ENCODE measurements at regions not wholly inside any gene's neighbourhood (a gene's known extent, or its start where the extent isn't known, plus 50 kb on each side); places are given as distances from the start of the nearest gene placed in this dataset.
"Not testable (repeated sequence)": the region's sequence is repeated elsewhere in the genome, so short reads cannot be mapped to it uniquely, and the experiment has no call there.

DNA sequence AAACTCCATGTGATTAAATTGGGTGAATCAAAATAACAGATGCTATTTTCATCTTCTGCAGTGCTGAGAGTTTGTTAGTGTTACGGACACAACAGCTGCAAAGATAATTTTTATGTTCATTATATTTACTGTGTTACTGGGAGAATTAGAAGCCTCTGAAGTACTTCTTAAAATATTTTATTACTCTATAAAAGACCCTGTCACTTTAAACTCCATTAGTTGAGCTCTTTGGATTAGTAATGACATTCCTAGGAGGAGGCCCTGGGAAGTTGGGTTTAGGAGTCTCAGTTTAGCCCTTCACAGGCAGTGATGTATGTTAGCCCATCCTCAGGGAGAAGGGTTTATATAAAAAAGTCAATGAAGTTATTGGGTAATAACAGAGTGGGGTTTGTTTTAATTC, 596.7 kb downstream of the JRKL start:
- H3K4me3 ChIP-seq (ENCODE audit: low read depth, low read length), result no peak overlapping the region
- DNase-seq (ENCODE audit: low read depth), result no peak
- TF ChIP-seq, protein P1, sequence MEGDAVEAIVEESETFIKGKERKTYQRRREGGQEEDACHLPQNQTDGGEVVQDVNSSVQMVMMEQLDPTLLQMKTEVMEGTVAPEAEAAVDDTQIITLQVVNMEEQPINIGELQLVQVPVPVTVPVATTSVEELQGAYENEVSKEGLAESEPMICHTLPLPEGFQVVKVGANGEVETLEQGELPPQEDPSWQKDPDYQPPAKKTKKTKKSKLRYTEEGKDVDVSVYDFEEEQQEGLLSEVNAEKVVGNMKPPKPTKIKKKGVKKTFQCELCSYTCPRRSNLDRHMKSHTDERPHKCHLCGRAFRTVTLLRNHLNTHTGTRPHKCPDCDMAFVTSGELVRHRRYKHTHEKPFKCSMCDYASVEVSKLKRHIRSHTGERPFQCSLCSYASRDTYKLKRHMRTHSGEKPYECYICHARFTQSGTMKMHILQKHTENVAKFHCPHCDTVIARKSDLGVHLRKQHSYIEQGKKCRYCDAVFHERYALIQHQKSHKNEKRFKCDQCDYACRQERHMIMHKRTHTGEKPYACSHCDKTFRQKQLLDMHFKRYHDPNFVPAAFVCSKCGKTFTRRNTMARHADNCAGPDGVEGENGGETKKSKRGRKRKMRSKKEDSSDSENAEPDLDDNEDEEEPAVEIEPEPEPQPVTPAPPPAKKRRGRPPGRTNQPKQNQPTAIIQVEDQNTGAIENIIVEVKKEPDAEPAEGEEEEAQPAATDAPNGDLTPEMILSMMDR (IDR thresholded peaks at IDR 0.05; ENCODE audit: control insufficient read depth, extremely low read depth, insufficient read depth), result no peak

DNA sequence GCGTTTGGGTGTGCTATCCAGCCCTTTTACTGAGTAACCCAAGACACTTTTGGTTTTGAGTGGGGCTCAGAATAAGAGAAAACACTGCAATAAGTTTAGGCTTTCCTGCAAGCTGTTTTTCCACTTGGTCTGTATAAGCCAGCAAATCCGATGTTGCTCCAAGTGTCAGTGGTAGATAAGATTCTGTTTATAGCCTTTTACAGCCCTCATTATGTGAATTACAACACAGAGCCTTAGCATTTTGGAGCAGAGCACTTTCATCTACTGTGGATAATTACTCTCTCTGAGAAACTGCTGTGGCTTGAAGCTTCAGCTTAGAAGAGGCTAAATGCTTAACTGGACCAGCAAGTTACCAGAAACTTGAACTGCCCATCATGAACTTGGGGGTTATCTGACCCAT, 601.1 kb downstream of the JRKL start:
- no peak for DNase-seq (ENCODE audit: low read depth)
- TF ChIP-seq, protein P1 (IDR thresholded peaks at IDR 0.05; ENCODE audit: control insufficient read depth, extremely low read depth, insufficient read depth), result no peak
- no peak overlapping the region for H3K4me3 ChIP-seq (ENCODE audit: low read depth, low read length)

DNA sequence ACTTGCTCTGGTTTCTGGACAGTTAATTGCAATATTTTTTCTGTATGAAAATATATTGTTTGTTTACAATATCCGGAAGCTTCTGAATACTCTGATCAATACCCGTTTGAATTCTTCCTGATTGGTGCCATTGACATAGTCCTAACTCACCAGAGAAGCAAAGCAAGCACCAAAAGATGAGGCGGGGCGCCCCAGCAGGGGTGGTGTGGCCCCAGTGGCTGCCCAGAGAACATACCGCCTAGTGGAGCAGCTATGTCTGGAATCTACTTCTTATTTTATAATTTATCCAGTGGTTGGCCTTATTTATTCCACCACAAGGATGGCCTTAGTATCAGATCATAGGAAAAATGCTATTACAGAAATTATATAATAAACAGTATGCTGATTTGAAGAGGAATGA, 610.7 kb downstream of the JRKL start:
- no peak overlapping the region for H3K4me3 ChIP-seq (ENCODE audit: low read depth, low read length)
- TF ChIP-seq, protein P1 (IDR thresholded peaks at IDR 0.05; ENCODE audit: control insufficient read depth, extremely low read depth, insufficient read depth), result no peak
- DNase-seq (ENCODE audit: low read depth), result no peak

DNA sequence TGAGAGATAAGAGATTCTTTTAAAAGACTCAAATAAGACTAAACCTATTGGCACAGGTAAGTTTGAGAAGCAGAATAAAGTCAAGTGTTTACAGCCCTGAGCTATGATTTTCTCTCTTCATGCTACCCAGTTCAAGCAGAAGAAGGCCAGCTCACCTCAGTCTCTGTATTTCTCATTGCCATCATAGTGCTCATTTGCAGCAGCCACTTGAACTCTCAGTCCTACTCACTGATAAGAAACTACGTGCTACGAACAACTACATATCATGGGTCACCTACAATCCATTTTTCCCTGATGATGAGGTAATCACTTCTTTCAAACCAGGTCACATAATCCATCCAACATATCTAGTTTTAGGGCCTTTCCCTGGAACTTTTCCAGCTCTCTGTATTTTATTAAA, 617.5 kb downstream of the JRKL start:
- TF ChIP-seq, protein P1 (IDR thresholded peaks at IDR 0.05; ENCODE audit: control insufficient read depth, extremely low read depth, insufficient read depth), result no peak
- H3K4me3 ChIP-seq (ENCODE audit: low read depth, low read length), result no peak overlapping the region
- no peak for DNase-seq (ENCODE audit: low read depth)

DNA sequence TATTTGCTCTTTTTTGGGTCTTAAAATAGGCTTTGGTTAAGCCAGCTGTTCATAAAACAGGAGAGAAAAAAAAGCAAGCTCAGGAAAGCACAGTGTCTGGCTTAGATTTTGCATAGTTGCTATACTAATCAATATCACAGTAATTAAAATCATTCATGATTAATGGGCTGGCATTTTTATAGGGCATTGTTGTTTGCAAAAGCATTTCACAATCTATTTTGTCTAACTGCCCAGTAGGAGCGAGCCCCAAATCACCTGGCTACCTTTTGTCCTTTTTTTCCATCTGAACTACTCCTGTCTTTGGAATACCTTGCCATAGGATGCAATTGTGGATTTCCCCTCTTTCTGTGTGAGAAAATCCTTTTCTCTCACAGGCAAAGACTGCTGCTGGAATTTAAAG, 619.8 kb downstream of the JRKL start:
- no peak overlapping the region for H3K4me3 ChIP-seq (ENCODE audit: low read depth, low read length)
- DNase-seq (ENCODE audit: low read depth), result no peak
- TF ChIP-seq, protein P1 (IDR thresholded peaks at IDR 0.05; ENCODE audit: control insufficient read depth, extremely low read depth, insufficient read depth), result no peak

DNA sequence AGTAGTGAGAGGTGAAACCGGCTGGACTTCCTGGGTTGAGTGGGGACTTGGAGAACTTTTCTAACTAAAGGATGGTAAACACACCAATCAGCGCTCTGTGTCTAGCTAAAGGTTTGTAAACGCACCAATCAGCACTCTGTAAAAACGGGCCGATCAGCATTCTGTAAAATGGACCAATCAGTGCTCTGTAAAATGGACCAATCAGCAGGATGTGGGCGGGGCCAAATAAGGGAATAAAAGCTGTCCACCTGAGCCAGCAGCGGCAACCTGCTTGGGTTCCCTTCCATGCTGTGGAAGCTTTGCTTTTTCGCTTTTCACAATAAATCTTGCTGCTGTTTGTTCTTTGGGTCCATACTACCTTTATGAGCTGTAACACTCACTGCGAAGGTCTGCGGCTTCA, 621.2 kb downstream of the JRKL start:
- H3K4me3 ChIP-seq (ENCODE audit: low read depth, low read length); DNase-seq (ENCODE audit: low read depth): not testable (repeated sequence)

DNA sequence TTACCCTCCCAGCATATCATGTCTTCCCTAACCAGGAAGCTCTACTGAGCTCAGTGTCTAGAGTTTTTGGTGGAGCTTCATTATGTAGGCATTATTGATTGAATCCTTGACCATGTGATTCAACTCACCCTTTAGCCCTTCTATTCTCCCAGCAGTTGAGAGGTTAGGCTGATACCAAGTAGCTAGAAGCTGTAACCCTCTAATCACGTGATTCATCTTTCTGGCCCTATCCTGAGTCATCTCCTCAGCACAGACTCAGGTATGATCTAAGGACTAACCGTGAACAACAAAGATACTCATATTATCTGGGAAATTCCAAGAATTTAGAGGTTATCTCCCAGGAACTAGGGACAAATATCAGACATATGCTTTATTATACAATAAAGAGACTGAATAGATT, 625.5 kb downstream of the JRKL start:
- TF ChIP-seq, protein P1 (IDR thresholded peaks at IDR 0.05; ENCODE audit: control insufficient read depth, extremely low read depth, insufficient read depth), result no peak
- H3K4me3 ChIP-seq (ENCODE audit: low read depth, low read length), result no peak overlapping the region
- DNase-seq (ENCODE audit: low read depth), result no peak

DNA sequence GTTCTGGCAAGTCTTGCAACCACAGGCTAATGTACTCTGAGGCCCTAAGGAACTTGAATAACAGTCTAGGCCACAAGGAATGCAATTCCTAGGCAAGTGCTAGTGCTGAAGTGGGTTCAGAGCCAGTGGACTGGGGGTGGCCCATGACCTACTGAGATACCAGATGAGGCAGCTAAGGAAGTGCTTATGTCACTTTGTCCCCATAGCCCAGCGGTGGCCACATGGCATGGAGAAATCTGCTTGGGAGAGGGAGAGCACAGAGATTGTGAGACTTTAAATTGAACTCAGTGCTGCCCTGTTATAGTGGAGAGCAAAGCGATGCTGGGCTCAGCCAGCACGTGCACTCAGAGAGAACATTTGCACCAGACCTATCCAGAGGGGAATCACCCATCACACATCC, 629.5 kb downstream of the JRKL start:
- TF ChIP-seq, protein P1 (IDR thresholded peaks at IDR 0.05; ENCODE audit: control insufficient read depth, extremely low read depth, insufficient read depth), result no peak
- no peak for DNase-seq (ENCODE audit: low read depth)

More for the DNA sequence above, 629.5 kb downstream of the JRKL start:
- no peak overlapping the region for H3K4me3 ChIP-seq (ENCODE audit: low read depth, low read length)
